Natural killer cell (primary cell): ENCODE measurements at regions not wholly inside any gene's neighbourhood (a gene's known extent, or its start where the extent isn't known, plus 50 kb on each side); places are given as distances from the start of the nearest gene placed in this dataset.

ENCODE experiments used
- ATAC-seq, 3 donors: fragments of 150-1000 bp in 2 of 3; fragments of 200-7000 bp in 1 of 3; cut with Tn5 transposase; 1 replicate in 1 of 3; 2 replicates in 2 of 3; pipeline ENCODE4 v1.10.0; 2021; ENCODE audit warnings: mild to moderate bottlenecking in 2 of 3, moderate library complexity in 2 of 3
- DNase-seq, 2 donors: peaks; one replicate each; pipeline versions ENCODE4 v3.0.0 to v3.0.0-alpha.2; 2013 to 2021; ENCODE audit warnings: mixed read lengths in 1 of 2
- H3K27ac ChIP-seq: one replicate; pipeline ENCODE4 v1.5.1; 2013; ENCODE audit warnings: mild to moderate bottlenecking, low read length
- H3K27me3 ChIP-seq: one replicate; pipeline ENCODE4 v1.6.1; 2013; ENCODE audit warnings: low read length; ENCODE audit not compliant: control insufficient read depth, insufficient read depth
- H3K36me3 ChIP-seq: one replicate; pipeline ENCODE4 v1.6.1; 2013; ENCODE audit warnings: low read length; ENCODE audit not compliant: control insufficient read depth, insufficient read depth
- H3K4me1 ChIP-seq: one replicate; pipeline ENCODE4 v1.6.1; 2013; ENCODE audit warnings: low read length; ENCODE audit not compliant: control insufficient read depth, insufficient read depth
- H3K4me3 ChIP-seq: one replicate; pipeline ENCODE4 v1.5.1; 2013; ENCODE audit warnings: low read length
- H3K9me3 ChIP-seq: one replicate; pipeline ENCODE4 v1.6.1; 2013; ENCODE audit warnings: low read length; ENCODE audit not compliant: control insufficient read depth, insufficient read depth
- H3K27ac Mint-ChIP-seq, 2 donors: one replicate each; pipeline ENCODE4 v1.8.0; 2022; ENCODE audit warnings: mild to moderate bottlenecking in 2 of 2, mixed read lengths in 2 of 2, moderate library complexity in 1 of 2
- H3K27me3 Mint-ChIP-seq, 2 donors: one replicate each; pipeline ENCODE4 v1.8.0; 2022; ENCODE audit warnings: low read depth in 2 of 2, mixed read lengths in 2 of 2
- H3K36me3 Mint-ChIP-seq: one replicate; pipeline ENCODE4 v1.8.0; 2022; ENCODE audit warnings: mixed read lengths
- H3K4me1 Mint-ChIP-seq, 2 donors: one replicate each; pipeline ENCODE4 v1.8.0; 2022; ENCODE audit warnings: mixed read lengths in 2 of 2
- H3K4me3 Mint-ChIP-seq: one replicate; pipeline ENCODE4 v1.8.0; 2022; ENCODE audit warnings: mild to moderate bottlenecking, moderate library complexity, mixed read lengths
- H3K9me3 Mint-ChIP-seq, 2 donors: one replicate each; pipeline ENCODE4 v1.8.0; 2022; ENCODE audit warnings: mixed read lengths in 2 of 2
- CTCF ChIP-seq: fragments of 200-600 bp; IDR thresholded peaks from one replicate; pipeline ENCODE4 v1.8.0; 2022; ENCODE audit warnings: antibody characterized with exemption
- WGBS: methylation state at CpG from one replicate; pipeline ENCODE4 v1.1.7; 2013; ENCODE audit warnings: missing lambda C conversion rate; ENCODE audit not compliant: insufficient coverage; 5-methylcytosine and 5-hydroxymethylcytosine counted together
- intact Hi-C: fragments of 100-400 bp; cut with micrococcal nuclease; formaldehyde crosslinking; loops from one replicate; pipeline ENCODE4 v1.14.2; 2022

- Mint-ChIP-seq H3K4me1 (no peaks in the 10 kb centered on the region), H3K4me3 (no peak overlapping the region), H3K36me3 (no peaks in the 10 kb centered on the region), H3K9me3 (no peaks in the 10 kb centered on the region), H3K27ac (no peak overlapping the region), H3K27me3 (peaks cover 0 to 1% of the 10 kb centered on the region in 2 donors)
- no peaks in the 10 kb centered on the region for H3K4me1 ChIP-seq
- no peak overlapping the region for H3K4me3 ChIP-seq
- no peak for ATAC-seq
- no peaks in the 10 kb centered on the region for H3K27me3 ChIP-seq
- no peak for TF ChIP-seq CTCF
- no peaks in the 10 kb centered on the region for H3K36me3 ChIP-seq
- no peak for DNase-seq
- H3K27ac ChIP-seq, result no peak overlapping the region
- H3K9me3 ChIP-seq, result no peaks in the 10 kb centered on the region
- intact Hi-C loops, result no loop called here
- 78% methylated on average over 2 of the region's 2 CpGs for WGBS
These were observed 96.8 kb upstream of the SOX4 start for GRCh38 chr6:21496706-21497105.

DNA sequence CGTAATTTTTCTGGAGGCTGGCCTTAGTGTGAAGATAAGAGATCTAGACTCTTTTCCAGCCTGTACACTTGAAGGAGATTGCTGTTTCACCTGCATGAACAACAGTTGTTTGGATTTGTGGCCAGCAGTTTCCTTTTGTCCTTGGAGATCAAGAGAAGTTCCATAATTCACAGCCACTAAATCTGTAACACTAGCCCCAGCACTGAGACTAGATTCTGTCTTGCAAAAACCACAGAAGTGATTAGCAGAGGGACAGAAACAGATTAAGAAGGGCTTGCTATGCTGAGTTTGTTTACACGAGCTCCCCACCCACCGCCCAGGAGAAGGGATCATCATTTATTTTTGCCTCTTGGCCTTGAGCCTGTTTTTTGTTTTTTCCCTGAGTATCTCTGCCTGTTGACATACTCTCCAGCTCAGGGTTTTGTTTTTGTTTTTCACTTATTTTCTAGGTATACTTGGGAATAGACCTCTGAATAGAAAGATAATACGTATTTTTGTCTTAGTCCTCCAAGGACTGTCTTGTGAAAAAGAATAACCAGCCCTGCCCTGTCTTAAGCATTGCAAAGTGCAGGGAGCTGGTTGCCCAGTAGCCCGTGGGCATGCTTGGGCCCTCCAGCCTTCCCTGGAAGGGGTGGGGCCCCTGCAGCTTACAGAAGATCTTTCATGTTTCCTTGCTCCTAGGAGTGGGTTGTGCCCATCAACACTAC is 93.1 kb upstream of the SOX4 start:
- no peak overlapping the region for H3K4me3 Mint-ChIP-seq
- DNase-seq (no peak), ATAC-seq (no peak)
- no peaks in the 10 kb centered on the region for H3K36me3 ChIP-seq
- no peak overlapping the region for H3K4me3 ChIP-seq
- no peaks in the 10 kb centered on the region for H3K27me3 ChIP-seq
- no peaks in the 10 kb centered on the region for H3K36me3 Mint-ChIP-seq
- 90% methylated on average over 5 of the region's 5 CpGs for WGBS
- H3K9me3 ChIP-seq, result no peaks in the 10 kb centered on the region
- H3K27me3 Mint-ChIP-seq, result no peaks in the 10 kb centered on the region
- no peaks in the 10 kb centered on the region for H3K9me3 Mint-ChIP-seq
- H3K4me1 ChIP-seq, result no peaks in the 10 kb centered on the region
- intact Hi-C loops, result no loop called here
- no peaks in the 10 kb centered on the region for H3K4me1 Mint-ChIP-seq
- no peak overlapping the region for H3K27ac ChIP-seq
- H3K27ac Mint-ChIP-seq, result no peak overlapping the region
- no peak for TF ChIP-seq CTCF

DNA sequence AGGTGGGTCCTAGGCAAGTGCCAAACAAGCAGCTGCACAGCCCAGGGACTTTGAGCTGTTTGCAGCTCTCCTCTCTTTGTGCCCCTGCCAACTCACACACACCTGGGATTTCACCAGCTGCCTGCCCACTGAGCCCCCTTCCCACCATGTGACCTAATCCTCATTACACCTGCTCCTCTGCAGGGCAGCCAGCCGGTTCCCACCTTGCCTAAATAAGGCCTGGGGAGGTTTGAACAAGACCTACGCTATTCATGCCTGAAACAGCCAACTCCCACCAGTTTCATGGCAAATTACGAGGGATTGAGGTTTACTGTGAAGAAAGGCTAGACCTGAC is 92.6 kb upstream of the SOX4 start:
- Mint-ChIP-seq H3K4me1 (no peaks in the 10 kb centered on the region), H3K27me3 (no peaks in the 10 kb centered on the region), H3K4me3 (no peak overlapping the region), H3K27ac (no peak overlapping the region), H3K9me3 (no peaks in the 10 kb centered on the region), H3K36me3 (no peaks in the 10 kb centered on the region)
- H3K36me3 ChIP-seq, result no peaks in the 10 kb centered on the region
- no peak for TF ChIP-seq CTCF
- ATAC-seq (no peak), DNase-seq (no peak)
- H3K4me3 ChIP-seq, result no peak overlapping the region
- H3K27me3 ChIP-seq, result no peaks in the 10 kb centered on the region
- intact Hi-C loops, result no loop called here
- H3K27ac ChIP-seq, result no peak overlapping the region
- no peaks in the 10 kb centered on the region for H3K9me3 ChIP-seq
- H3K4me1 ChIP-seq, result no peaks in the 10 kb centered on the region
- WGBS, result 83% methylated on average over 3 of the region's 3 CpGs

DNA sequence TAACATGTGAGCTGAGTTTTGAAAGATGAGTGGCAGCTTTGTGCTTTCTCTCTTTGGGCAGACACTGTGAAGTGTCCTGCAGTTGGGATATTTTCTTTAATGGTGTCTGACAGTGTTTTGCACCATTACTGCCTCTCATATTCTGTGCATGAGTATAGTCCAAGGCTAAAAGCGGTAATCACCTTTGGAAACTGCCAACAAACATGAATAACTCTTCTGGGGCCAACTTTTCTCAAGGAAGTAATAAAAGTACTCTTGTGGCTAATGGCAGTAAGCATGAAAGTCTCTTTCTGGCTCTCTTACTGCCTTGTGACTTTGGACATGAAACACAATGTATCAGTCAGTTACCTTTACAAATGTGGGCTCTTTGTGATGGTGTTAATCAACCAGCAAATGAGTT is 91.7 kb upstream of the SOX4 start:
- intact Hi-C loops, result no loop called here
- H3K4me3 Mint-ChIP-seq, result no peak overlapping the region
- no peaks in the 10 kb centered on the region for H3K36me3 Mint-ChIP-seq
- no peak for DNase-seq
- H3K9me3 Mint-ChIP-seq, result no peaks in the 10 kb centered on the region
- no peaks in the 10 kb centered on the region for H3K27me3 Mint-ChIP-seq
- 60% methylated on average over 1 of the region's 1 CpG for WGBS
- no peaks in the 10 kb centered on the region for H3K9me3 ChIP-seq
- H3K4me1 ChIP-seq, result no peaks in the 10 kb centered on the region
- no peak overlapping the region for H3K27ac ChIP-seq
- H3K27ac Mint-ChIP-seq, result no peak overlapping the region
- no peaks in the 10 kb centered on the region for H3K36me3 ChIP-seq
- TF ChIP-seq CTCF, result no peak
- ATAC-seq, result no peak
- no peaks in the 10 kb centered on the region for H3K27me3 ChIP-seq
- no peak overlapping the region for H3K4me3 ChIP-seq
- H3K4me1 Mint-ChIP-seq, result no peaks in the 10 kb centered on the region
